ENCODE measurements at regions not wholly inside any gene's neighbourhood (a gene's known extent, or its start where the extent isn't known, plus 50 kb on each side); places are given as distances from the start of the nearest gene placed in this dataset.

DNA sequence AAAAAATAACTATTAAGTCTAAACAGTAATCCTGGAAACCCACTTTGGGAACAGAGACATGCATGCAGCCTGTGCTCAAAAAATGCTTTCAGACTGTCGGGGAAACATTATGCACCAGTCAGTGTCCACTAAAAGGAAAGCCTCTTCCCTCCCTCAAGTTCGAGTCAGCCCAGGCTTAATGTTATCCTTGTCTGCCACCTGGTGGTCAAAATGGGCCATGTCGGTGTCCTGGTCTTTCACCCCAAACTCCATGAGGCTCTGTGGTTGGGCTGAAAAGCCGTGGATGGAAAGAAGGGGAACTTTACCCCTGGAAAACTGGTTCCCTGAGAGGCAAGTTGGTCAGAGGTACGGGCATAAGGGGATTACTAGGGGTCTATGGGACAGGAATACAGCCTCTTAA is 88.4 kb upstream of the ZNF492 start:
- Mint-ChIP-seq H3K4me3 (no peak overlapping the region), H3K36me3 (ENCODE audit: low read depth) (peaks cover 18% of the 10 kb centered on the region), H3K4me1 (no peaks in the 10 kb centered on the region), H3K27ac (ENCODE audit: unreplicated experiment) (no peak overlapping the region), H3K9me3 (peaks cover 25% of the 10 kb centered on the region), H3K27me3 (ENCODE audit: low read depth) (no peaks in the 10 kb centered on the region)
- no peak for DNase-seq (ENCODE audit: low read depth, low spot score)
- TF ChIP-seq, protein P1, sequence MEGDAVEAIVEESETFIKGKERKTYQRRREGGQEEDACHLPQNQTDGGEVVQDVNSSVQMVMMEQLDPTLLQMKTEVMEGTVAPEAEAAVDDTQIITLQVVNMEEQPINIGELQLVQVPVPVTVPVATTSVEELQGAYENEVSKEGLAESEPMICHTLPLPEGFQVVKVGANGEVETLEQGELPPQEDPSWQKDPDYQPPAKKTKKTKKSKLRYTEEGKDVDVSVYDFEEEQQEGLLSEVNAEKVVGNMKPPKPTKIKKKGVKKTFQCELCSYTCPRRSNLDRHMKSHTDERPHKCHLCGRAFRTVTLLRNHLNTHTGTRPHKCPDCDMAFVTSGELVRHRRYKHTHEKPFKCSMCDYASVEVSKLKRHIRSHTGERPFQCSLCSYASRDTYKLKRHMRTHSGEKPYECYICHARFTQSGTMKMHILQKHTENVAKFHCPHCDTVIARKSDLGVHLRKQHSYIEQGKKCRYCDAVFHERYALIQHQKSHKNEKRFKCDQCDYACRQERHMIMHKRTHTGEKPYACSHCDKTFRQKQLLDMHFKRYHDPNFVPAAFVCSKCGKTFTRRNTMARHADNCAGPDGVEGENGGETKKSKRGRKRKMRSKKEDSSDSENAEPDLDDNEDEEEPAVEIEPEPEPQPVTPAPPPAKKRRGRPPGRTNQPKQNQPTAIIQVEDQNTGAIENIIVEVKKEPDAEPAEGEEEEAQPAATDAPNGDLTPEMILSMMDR (conservative IDR thresholded peaks at IDR 0.05), result peak; percentile 34

- peaks cover 13% of the 10 kb centered on the region for H3K9me3 Mint-ChIP-seq
- peaks cover 12% of the 10 kb centered on the region for H3K36me3 Mint-ChIP-seq (ENCODE audit: low read depth)
Observed at GRCh38 chr19:22533761-22534160, 100.4 kb upstream of the ZNF492 start.

DNA sequence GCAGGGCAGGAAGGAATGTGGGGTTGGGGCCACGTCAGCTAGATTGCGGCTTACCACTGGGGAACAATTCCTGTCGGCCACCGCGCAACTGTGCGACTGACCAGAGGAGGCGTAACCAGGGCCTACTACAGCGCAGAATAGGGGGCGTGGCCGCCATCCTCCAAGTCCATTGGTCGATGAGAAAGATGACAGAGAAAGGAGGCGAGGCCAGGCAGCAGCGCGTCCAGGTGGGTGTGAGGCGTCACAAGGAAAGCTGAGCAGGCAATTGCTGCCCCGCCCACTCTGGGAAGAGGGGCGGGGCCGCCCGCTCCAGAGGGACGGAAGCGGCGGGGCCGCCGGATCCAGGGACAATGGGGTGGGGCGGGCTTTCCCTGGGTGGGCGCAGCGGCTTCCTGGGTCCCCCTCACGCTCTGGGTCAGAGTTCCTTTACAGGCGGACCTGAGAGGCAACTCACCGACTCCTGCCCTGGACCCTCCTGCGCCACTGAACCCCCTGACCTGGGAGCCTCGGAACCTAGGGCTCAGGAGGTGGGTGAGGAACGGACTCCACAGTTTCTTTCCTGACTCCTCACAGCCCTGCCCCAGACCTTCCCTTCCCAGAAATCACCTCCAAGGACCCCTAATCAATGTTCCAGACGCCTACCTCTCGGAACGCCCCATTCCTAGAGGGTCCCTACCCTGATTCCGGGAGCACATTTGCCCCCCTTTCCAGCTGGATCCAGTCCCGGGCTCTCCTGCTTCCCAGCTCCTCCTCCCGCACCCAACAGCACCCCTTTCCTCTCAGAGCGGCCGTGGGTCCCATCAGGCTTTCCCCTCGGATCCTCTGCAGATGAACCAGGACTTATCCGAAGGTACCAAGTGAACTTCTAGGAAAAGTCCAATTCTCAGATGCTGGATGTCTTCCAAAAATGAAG is 101.5 kb upstream of the ZNF492 start:
- peaks cover 12% of the 10 kb centered on the region for H3K36me3 Mint-ChIP-seq (ENCODE audit: low read depth)

More at GRCh38 chr19:22533761-22534160, 100.4 kb upstream of the ZNF492 start:
- Mint-ChIP-seq H3K27me3 (ENCODE audit: low read depth) (no peaks in the 10 kb centered on the region), H3K4me3 (no peak overlapping the region), H3K27ac (ENCODE audit: unreplicated experiment) (no peak overlapping the region), H3K4me1 (no peaks in the 10 kb centered on the region)
- TF ChIP-seq, protein P1 (conservative IDR thresholded peaks at IDR 0.05), result no peak
- DNase-seq (ENCODE audit: low read depth, low spot score), result no peak

GRCh38 chr19:22530042-22530441 is 104.1 kb upstream of the ZNF492 start:
- Mint-ChIP-seq H3K4me1 (no peaks in the 10 kb centered on the region), H3K9me3 (peaks cover 7% of the 10 kb centered on the region), H3K36me3 (ENCODE audit: low read depth) (peaks cover 7% of the 10 kb centered on the region), H3K27ac (ENCODE audit: unreplicated experiment) (no peak overlapping the region), H3K4me3 (no peak overlapping the region), H3K27me3 (ENCODE audit: low read depth) (no peaks in the 10 kb centered on the region)
- TF ChIP-seq, protein P1 (conservative IDR thresholded peaks at IDR 0.05), result no peak
- no peak for DNase-seq (ENCODE audit: low read depth, low spot score)

More for the DNA sequence above, 101.5 kb upstream of the ZNF492 start:
- TF ChIP-seq, protein P1 (conservative IDR thresholded peaks at IDR 0.05), result no peak
- no peaks in the 10 kb centered on the region for H3K4me1 Mint-ChIP-seq
- no peak overlapping the region for H3K4me3 Mint-ChIP-seq
- no peak for DNase-seq (ENCODE audit: low read depth, low spot score)
- H3K27me3 Mint-ChIP-seq (ENCODE audit: low read depth), result no peaks in the 10 kb centered on the region
- no peak overlapping the region for H3K27ac Mint-ChIP-seq (ENCODE audit: unreplicated experiment)
- peaks cover 13% of the 10 kb centered on the region for H3K9me3 Mint-ChIP-seq

DNA sequence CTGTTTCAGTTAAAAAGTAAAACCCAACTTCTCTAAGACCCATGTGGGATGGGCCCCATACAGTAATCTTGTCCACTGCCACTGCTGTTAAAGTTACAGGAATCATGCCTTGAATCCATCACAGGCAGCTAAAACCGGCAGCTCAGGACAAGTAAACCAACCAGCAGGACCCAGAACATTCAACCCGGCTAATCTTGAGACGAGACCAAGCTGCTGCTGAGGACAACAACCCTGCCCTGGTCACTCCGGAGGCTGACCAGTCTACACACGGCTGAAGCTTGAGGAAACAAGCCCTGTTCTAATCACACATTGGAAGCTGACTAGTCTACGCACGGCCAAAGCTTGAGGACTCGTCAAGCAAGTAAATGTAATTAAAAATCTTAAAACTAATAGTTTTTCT is 105.2 kb upstream of the ZNF492 start:
- TF ChIP-seq, protein P1 (conservative IDR thresholded peaks at IDR 0.05), result no peak

More for the DNA sequence above, 105.2 kb upstream of the ZNF492 start:
- peaks cover 6% of the 10 kb centered on the region for H3K9me3 Mint-ChIP-seq
- no peaks in the 10 kb centered on the region for H3K27me3 Mint-ChIP-seq (ENCODE audit: low read depth)
- no peaks in the 10 kb centered on the region for H3K4me1 Mint-ChIP-seq
- H3K36me3 Mint-ChIP-seq (ENCODE audit: low read depth), result peaks cover 7% of the 10 kb centered on the region
- H3K27ac Mint-ChIP-seq (ENCODE audit: unreplicated experiment), result no peak overlapping the region
- no peak for DNase-seq (ENCODE audit: low read depth, low spot score)
- no peak overlapping the region for H3K4me3 Mint-ChIP-seq
